ENCODE measurements at regions not wholly inside any gene's neighbourhood (a gene's known extent, or its start where the extent isn't known, plus 50 kb on each side); places are given as distances from the start of the nearest gene placed in this dataset.

GRCh38 chr2:8246137-8246536 is 435.7 kb upstream of the ID2 start (continued):
- TF ChIP-seq RBAK (tag by site-specific recombination; IDR thresholded peaks at IDR 0.05) (no peak), ZNF274 (IDR thresholded peaks at IDR 0.05; ENCODE audit: low read length) (no peak), ZNF274 (tag by site-specific recombination; IDR thresholded peaks at IDR 0.05; ENCODE audit: borderline replicate concordance) (no peak), SP7 (tag by site-specific recombination; IDR thresholded peaks at IDR 0.05) (no peak)

GRCh38 chr2:8247905-8248622 is 433.8 kb upstream of the ID2 start:
- no peaks in the 10 kb centered on the region for H3K4me1 ChIP-seq (ENCODE audit: control insufficient read depth, insufficient read depth, low read length)
- no peaks in the 10 kb centered on the region; the same call in 1 of the 2 replicates for H3K9me3 ChIP-seq (ENCODE audit: control insufficient read depth, insufficient read depth, low read depth, low read length)
- TF ChIP-seq ZNF423 (tag by site-specific recombination; IDR thresholded peaks at IDR 0.05) (no peak), AEBP2 (tag by site-specific recombination; IDR thresholded peaks at IDR 0.05; ENCODE audit: borderline replicate concordance) (no peak), ZBTB10 (tag by site-specific recombination; IDR thresholded peaks at IDR 0.05) (no peak), ZNF707 (tag by site-specific recombination; IDR thresholded peaks at IDR 0.05) (no peak)
- H3K4me3 ChIP-seq (ENCODE audit: low read depth, low read length) = no peak overlapping the region
- H3K36me3 ChIP-seq (ENCODE audit: control insufficient read depth in 2 of 2, insufficient read depth in 1 of 2, low read length in 2 of 2) = no peaks in the 10 kb centered on the region
- no peak overlapping the region for H3K27ac ChIP-seq (ENCODE audit: extremely low read depth, low read depth, low read length)
- ChIA-PET POLR2A (no interaction called here), CTCF (no interaction called here)

- ChIA-PET CTCF (no interaction called here), POLR2A (no interaction called here)
- H3K36me3 ChIP-seq (ENCODE audit: control insufficient read depth in 2 of 2, insufficient read depth in 1 of 2, low read length in 2 of 2) = no peaks in the 10 kb centered on the region
- H3K4me3 ChIP-seq (ENCODE audit: low read depth, low read length) = no peak overlapping the region
- TF ChIP-seq ZNF707 (tag by site-specific recombination; IDR thresholded peaks at IDR 0.05) (no peak), ZNF654 (tag by site-specific recombination; IDR thresholded peaks at IDR 0.05; ENCODE audit: low read depth) (no peak), ZNF169 (tag by site-specific recombination; IDR thresholded peaks at IDR 0.05) (no peak), ZNF488 (tag by site-specific recombination; IDR thresholded peaks at IDR 0.05) (no peak)
- H3K27ac ChIP-seq (ENCODE audit: extremely low read depth, low read depth, low read length) = no peak overlapping the region
- H3K4me1 ChIP-seq (ENCODE audit: control insufficient read depth, insufficient read depth, low read length) = no peaks in the 10 kb centered on the region
- H3K9me3 ChIP-seq (ENCODE audit: control insufficient read depth, insufficient read depth, low read depth, low read length) = no peaks in the 10 kb centered on the region; the same call in 1 of the 2 replicates
These were observed 433.3 kb upstream of the ID2 start for GRCh38 chr2:8248623-8248957.

GRCh38 chr2:8249141-8249540 is 432.7 kb upstream of the ID2 start:
- CTCF ChIA-PET = interaction anchor here (0.5 kb wide), 1 partner anchor 17 kb away, joined by 3 read pairs; no protein-coding TSS in a partner anchor
- Histone ChIP-seq H3K4me3 (ENCODE audit: low read depth, low read length) (no peak overlapping the region), H3K9me3 (ENCODE audit: control insufficient read depth, insufficient read depth, low read depth, low read length) (no peaks in the 10 kb centered on the region; the same call in 1 of the 2 replicates), H3K27ac (ENCODE audit: extremely low read depth, low read depth, low read length) (no peak overlapping the region), H3K36me3 (ENCODE audit: control insufficient read depth in 2 of 2, insufficient read depth in 1 of 2, low read length in 2 of 2) (no peaks in the 10 kb centered on the region), H3K4me1 (ENCODE audit: control insufficient read depth, insufficient read depth, low read length) (no peaks in the 10 kb centered on the region)
- TF ChIP-seq ZNF549 (tag by site-specific recombination; IDR thresholded peaks at IDR 0.05) (no peak), ZNF266 (tag by site-specific recombination; IDR thresholded peaks at IDR 0.05; ENCODE audit: low read depth) (no peak)
- POLR2A ChIA-PET = no interaction called here
